ENCODE measurements at regions not wholly inside any gene's neighbourhood (a gene's known extent, or its start where the extent isn't known, plus 50 kb on each side); places are given as distances from the start of the nearest gene placed in this dataset.
"Not testable (repeated sequence)": the region's sequence is repeated elsewhere in the genome, so short reads cannot be mapped to it uniquely, and the experiment has no call there.

GRCh38 chr6:14415452-14415851, 297.9 kb downstream of the CD83 start:
- peaks cover 15% of the 10 kb centered on the region for H3K9me3 Mint-ChIP-seq
- H3K4me3 Mint-ChIP-seq, result no peak overlapping the region
- DNase-seq (ENCODE audit: low spot score in 2 of 2, unreplicated experiment in 2 of 2), result no peak
- TF ChIP-seq CTCF (IDR thresholded peaks at IDR 0.05; ENCODE audit: unreplicated experiment), result no peak
- no peak overlapping the region for H3K27ac Mint-ChIP-seq
- H3K27me3 Mint-ChIP-seq (ENCODE audit: low read depth), result no peaks in the 10 kb centered on the region
- no peaks in the 10 kb centered on the region for H3K4me1 Mint-ChIP-seq
- no peaks in the 10 kb centered on the region for H3K36me3 Mint-ChIP-seq

- Mint-ChIP-seq H3K36me3 (no peaks in the 10 kb centered on the region), H3K27me3 (ENCODE audit: low read depth) (no peaks in the 10 kb centered on the region), H3K27ac (no peak overlapping the region), H3K9me3 (peaks cover 20% of the 10 kb centered on the region), H3K4me3 (no peak overlapping the region), H3K4me1 (no peaks in the 10 kb centered on the region)
- no peak for DNase-seq (ENCODE audit: low spot score in 2 of 2, unreplicated experiment in 2 of 2)
- no peak for TF ChIP-seq CTCF (IDR thresholded peaks at IDR 0.05; ENCODE audit: unreplicated experiment)
Observed at GRCh38 chr6:14417377-14417776, 299.8 kb downstream of the CD83 start.

GRCh38 chr6:14419224-14419623, 301.7 kb downstream of the CD83 start:
- H3K36me3 Mint-ChIP-seq, H3K27ac Mint-ChIP-seq: not testable (repeated sequence)

DNA sequence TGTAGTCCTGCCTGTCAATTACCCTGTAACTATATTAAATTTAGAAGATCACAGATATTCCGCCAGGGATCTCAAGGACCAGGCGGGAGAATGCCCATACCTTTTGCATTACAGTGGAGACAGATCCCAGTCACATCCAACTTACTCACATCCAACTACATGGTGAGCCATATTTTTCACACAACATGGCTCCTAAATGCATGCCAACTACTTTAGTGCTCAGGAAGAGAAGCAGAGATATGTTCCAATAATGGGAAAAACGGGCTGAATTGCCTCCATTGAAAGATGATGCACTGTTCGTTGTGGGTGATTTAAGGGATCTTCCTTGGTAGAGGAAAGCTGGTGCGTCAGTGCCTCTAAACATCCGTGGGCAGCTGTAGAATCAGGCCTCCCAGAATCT, 304.5 kb downstream of the CD83 start:
- no peak for TF ChIP-seq CTCF (IDR thresholded peaks at IDR 0.05; ENCODE audit: unreplicated experiment)
- Mint-ChIP-seq H3K9me3 (peaks cover 20% of the 10 kb centered on the region), H3K27me3 (ENCODE audit: low read depth) (peaks cover 7% of the 10 kb centered on the region), H3K36me3 (no peaks in the 10 kb centered on the region), H3K4me3 (no peak overlapping the region), H3K4me1 (no peaks in the 10 kb centered on the region), H3K27ac (no peak overlapping the region)
- DNase-seq (ENCODE audit: low spot score in 2 of 2, unreplicated experiment in 2 of 2), result no peak

More at GRCh38 chr6:14419224-14419623, 301.7 kb downstream of the CD83 start:
- not testable (repeated sequence) for H3K4me1 Mint-ChIP-seq; H3K4me3 Mint-ChIP-seq; H3K27me3 Mint-ChIP-seq (ENCODE audit: low read depth); DNase-seq (ENCODE audit: low spot score in 2 of 2, unreplicated experiment in 2 of 2)
- H3K9me3 Mint-ChIP-seq, result peaks cover 20% of the 10 kb centered on the region

DNA sequence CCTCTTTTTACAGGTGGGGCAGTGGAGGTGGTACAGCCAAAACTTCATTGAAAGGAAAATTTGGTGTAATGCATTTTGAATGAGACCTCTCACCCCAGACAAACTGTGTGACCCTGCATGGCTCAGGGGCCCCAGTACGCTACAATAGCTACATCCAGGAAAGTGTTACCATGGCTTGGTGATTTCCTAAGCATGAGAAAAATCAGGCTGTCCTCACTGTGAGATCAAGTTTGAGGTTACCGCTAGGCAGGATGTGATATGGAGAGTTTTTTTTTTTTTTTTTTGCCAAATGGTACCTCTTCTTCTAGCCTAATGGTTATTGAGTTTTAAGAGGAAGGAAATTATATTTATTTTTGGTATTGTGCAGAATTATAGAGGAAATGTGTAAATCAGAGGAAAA, 305.3 kb downstream of the CD83 start:
- Mint-ChIP-seq H3K36me3 (no peaks in the 10 kb centered on the region), H3K4me3 (no peak overlapping the region), H3K27ac (no peak overlapping the region), H3K4me1 (no peaks in the 10 kb centered on the region), H3K9me3 (peaks cover 18% of the 10 kb centered on the region), H3K27me3 (ENCODE audit: low read depth) (peaks cover 7% of the 10 kb centered on the region)
- no peak for DNase-seq (ENCODE audit: low spot score in 2 of 2, unreplicated experiment in 2 of 2)
- TF ChIP-seq CTCF (IDR thresholded peaks at IDR 0.05; ENCODE audit: unreplicated experiment), result no peak

GRCh38 chr6:14423330-14423729, 305.8 kb downstream of the CD83 start:
- H3K4me3 Mint-ChIP-seq, result no peak overlapping the region
- H3K4me1 Mint-ChIP-seq, result no peaks in the 10 kb centered on the region
- H3K9me3 Mint-ChIP-seq, result peaks cover 15% of the 10 kb centered on the region
- TF ChIP-seq CTCF (IDR thresholded peaks at IDR 0.05; ENCODE audit: unreplicated experiment), result no peak
- DNase-seq (ENCODE audit: low spot score in 2 of 2, unreplicated experiment in 2 of 2), result no peak
- peaks cover 7% of the 10 kb centered on the region for H3K27me3 Mint-ChIP-seq (ENCODE audit: low read depth)
- H3K27ac Mint-ChIP-seq, result no peak overlapping the region
- no peaks in the 10 kb centered on the region for H3K36me3 Mint-ChIP-seq
